ENCODE measurements at regions not wholly inside any gene's neighbourhood (a gene's known extent, or its start where the extent isn't known, plus 50 kb on each side); places are given as distances from the start of the nearest gene placed in this dataset.
"Not testable (repeated sequence)": the region's sequence is repeated elsewhere in the genome, so short reads cannot be mapped to it uniquely, and the experiment has no call there.

DNA sequence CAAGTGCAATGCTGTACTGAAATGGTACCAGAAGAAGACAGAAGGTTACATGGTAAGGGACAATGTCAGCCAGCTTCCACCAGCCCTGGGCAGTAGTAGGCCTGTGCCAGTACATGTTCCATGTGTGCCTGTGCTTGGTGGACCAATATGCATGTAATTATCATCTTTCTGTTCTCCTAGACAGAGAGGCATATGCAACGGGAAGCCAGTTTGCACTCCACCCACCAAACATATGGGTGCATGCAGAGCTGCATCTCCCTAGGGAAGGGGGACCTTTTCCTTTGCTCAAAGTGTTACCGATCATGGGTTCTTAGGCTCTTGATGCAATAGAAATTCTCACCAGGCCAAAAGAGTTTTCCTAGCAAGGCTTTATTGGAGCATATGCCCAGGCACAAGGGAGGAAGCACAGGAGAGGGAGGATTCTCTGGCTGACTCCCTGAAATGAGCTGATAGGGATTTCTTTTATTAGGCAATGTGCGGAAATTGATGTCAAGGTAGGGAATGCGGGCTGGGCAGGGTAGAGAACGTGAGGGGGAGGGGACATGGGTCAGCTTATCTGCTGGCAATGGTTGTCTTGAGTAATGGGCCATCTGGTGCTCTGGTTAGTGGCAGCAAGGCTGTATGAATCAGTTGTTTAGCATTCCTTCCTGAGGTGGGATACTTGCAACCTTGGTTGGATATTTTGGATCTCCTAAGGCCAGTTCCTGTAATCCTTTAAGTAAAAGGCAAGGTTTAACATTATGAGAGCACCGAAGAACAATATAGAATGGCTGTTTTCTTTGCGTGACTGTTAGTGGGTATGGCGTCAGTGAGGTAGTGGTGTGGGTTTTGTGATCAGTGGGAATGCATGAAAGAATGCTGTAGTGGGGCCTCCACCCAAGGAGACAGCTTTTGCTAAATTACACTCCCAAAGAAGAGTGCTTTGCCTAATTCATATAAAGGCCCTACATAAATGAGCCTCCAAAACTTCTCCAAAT is 102.5 kb downstream of the CDRT15L2 start:
- DNase-seq (ENCODE audit: low spot score): not testable (repeated sequence)

DNA sequence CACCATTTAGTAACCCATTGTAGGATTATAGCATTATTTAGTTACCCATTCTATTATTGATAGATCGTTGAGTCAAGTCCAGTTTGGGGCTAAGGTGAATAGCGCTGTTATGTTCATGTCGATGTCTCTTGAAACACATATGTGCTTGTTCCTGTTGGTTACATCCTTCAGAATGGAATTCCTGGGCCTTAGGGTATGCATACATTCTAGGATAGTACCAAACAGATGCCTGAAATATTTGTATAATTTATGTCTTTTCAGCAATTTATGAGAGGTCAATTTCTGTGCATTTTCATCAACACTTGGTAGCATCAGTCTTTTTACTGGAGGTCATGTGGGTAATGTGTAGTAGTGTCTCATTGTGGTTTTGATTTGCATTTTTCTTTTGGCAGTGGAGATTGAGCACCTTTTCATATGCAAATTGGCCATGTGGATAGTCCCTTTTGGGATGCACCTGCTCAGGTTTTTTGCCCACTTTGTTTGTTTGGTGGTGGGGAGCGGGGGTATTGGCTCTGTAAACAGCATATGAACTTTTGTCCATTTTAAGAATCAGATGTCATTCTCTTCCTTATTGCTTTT is 104.2 kb downstream of the CDRT15L2 start:
- not testable (repeated sequence) for DNase-seq (ENCODE audit: low spot score)

DNA sequence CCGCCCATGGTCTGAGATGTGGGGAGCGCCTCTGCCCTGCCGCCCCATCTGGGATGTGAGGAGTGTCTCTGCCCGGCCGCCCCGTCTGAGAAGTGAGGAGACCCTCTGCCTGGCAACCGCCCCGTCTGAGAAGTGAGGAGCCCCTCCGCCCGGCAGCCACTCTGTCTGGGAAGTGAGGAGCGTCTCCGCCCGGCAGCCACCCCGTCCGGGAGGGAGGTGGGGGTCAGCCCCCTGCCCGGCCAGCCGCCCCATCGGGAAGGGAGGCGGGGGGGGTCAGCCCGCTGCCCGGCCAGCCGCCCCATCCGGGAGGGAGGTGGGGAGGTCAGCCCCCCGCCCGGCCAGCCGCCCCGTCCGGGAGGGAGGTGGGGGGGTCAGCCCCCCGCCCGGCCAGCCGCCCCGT is 105.5 kb downstream of the CDRT15L2 start:
- DNase-seq (ENCODE audit: low spot score): not testable (repeated sequence)

DNA sequence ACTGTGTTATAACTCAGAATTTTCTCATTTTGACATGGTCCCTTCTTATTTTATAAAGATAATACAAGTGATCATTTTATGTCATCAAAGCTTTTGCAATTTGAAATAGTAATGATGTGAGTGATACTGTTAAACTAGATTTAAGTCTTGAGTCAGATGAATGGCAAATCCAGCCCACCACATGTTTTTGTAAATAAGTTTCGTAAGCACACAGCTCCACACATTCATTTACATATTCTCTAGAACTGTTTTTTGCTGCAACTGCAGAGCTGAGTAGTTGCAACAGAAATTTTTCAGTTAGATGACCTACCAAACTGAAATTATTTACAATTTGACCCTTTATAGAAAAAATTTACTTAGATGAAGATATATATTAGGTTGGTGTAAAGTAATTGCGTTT is 108.1 kb downstream of the CDRT15L2 start:
- DNase-seq (ENCODE audit: low spot score): not testable (repeated sequence)

DNA sequence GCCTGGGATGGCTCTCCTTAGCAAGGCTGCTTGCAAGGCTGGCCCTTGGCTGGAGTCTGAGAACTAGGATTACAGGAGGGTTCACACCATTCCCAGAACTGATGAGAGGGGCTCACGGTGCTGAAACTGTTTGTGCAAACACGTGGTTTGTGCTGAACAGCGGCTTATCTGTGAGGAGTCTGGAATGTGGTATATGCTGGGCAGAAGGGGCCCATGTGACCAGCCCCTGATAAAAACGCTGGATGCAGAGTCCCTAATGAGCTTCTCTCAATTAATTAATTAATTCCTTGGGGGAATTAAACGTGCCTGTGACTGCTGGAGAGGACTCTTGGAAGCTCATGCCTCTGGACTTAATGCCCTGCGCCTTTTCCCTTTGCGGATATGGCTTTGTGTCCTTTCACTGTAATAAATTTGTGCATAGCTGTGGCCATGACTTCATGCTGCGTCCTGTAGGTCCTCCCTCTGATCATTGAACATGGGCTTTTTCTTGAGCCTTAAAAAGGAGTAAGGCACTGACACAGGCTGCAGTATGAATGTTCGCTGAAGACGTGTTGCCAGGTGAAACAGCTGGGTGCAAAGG is 109.7 kb downstream of the CDRT15L2 start:
- not testable (repeated sequence) for DNase-seq (ENCODE audit: low spot score)

DNA sequence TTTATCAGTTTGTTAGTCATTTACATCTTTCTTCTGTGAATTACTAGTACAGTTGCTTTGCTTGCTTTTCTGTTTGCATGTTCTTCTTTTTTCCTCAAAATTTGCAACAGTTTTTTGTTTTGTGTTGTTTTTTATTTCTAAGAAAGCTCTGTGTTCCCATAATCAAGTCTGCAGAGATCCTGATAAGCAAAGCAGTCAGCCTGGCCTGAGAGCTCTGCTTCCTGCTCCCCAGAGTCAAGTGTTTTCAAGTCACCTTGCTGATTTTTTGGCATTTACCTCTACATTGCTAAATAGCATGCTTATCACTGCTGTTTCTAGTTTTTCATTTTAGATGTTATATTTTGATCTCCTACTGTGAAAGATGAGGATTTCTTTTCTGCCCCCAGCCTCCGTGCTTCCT is 113.2 kb downstream of the CDRT15L2 start:
- not testable (repeated sequence) for DNase-seq (ENCODE audit: low spot score)

DNA sequence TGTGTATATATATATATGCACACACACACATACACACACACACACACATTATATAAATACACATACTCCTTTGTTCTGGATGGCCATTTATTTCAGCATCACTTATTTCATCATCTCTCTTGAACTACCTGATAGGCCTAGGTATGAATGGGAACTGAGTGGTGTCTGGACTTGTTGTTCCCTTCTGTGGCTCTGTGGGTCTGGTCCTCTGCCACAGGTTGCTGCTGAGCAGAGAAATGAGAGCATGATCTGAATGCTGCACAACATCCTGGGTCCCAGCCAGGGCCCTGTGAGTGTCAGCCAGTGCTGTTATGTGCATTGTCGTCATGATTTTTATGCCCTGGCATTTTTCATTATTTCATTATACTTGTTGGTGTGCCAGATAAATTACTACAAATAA is 116.3 kb downstream of the CDRT15L2 start:
- not testable (repeated sequence) for DNase-seq (ENCODE audit: low spot score)

DNA sequence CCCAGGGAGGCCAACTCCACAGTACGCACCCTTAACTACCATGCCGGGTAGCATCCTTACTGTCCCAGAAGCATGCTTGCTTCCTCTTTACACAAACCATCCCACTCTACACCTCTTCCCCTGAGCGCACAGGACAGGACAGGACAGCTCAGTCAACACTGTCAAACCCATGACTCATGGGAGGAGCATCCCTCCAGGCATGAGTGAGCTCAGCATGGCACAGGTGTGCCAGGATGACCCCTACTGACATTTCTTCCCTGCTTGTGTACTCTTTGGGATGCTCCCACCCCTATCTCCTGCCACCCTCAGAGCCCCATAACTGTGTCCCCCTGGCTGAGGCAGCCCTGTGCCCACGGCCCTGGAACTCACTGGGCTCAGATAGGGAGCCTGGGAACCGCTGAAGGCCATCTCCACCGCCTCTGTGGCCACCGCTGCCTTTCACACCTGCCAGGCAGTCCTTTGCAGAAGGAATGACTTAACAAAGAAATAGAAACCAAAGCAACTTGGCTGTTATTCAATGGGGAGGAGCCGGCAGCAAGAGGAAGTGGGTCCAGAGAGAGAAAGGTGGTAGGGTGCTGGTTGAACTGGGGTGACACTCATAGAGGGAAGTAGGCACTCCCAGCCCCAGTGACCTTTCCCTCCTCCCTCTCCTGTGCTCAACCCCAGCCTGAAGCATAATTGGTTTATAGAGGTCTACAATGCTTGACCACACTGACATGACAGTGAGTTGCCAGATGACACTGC is 119.1 kb downstream of the CDRT15L2 start:
- DNase-seq (ENCODE audit: low spot score): not testable (repeated sequence)

DNA sequence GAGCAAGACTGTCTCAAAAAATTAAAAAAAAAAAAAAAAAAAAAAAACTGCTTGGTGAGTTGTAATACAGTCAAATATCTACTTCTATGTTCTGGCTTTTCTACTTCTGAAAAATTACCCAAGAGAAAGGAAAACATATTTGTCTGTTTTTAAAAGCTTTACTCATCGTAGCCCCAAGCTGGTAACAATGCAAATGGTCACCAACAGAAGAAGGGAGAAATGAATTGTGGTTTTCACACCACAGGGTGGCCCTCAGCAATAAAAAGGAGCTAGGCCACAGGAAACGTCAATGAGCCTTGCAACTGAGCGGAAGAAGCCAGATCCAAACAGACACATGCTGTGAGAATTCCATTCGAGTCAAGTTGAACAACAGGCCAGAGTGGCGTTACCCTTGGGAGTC is 121.0 kb downstream of the CDRT15L2 start:
- DNase-seq (ENCODE audit: low spot score): not testable (repeated sequence)

DNA sequence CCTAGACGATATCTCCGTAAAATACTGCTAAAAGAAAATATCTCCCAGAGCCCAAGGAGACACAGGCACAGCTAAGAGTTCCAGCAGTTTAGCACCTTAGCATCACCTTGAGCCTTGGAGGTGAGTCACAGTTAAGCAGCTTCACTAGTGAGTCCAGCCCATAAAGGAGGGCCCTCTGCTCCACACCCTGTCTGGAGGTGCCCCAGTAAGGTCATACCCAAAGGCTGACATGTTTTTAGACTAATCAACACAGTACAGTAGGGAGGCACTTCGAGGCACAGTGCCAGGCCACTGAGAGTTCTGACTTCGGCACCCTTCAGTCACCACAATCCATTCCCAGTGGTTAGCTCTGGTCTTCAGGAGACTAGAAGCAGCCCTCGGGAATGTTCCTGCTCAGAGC is 121.8 kb downstream of the CDRT15L2 start:
- DNase-seq (ENCODE audit: low spot score): not testable (repeated sequence)

DNA sequence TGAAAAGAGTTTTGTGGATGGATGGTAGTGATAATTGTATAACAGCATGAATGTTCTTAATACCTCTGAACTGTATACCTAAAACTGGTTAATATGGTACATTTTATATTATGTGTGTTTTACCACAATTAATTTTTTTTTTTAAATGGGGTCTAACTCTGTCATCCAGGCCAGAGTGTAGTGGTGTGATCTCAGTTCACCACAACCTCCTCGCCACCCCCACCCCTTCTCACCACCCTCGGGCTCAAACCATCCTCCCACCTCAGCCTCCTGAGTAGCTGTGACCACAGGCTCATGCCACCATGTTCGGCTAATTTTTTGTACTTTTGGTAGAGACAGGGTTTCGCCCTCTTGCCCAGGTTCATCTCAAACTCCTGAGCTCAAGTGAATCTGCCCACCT is 123.2 kb downstream of the CDRT15L2 start:
- DNase-seq (ENCODE audit: low spot score): no peak

DNA sequence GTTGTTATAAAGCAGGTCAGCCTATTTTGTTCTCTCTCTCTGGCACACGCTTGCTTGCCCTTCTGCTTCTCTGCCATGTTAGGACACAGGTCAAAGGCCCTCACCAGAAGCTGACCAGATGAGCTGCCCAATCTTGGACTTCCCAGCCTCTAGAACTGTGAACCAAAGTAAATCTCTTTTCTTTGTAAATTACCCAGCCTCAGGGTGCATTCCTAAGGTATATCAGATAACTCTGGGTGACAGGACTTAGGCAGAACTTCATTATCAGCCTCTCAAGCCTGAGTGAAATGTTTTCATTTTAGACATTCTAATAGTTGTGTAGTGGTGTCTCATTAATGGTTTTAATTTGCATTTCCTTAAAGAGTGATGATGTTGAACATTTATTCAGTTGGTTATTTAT is 124.3 kb downstream of the CDRT15L2 start:
- DNase-seq (ENCODE audit: low spot score): no peak

DNA sequence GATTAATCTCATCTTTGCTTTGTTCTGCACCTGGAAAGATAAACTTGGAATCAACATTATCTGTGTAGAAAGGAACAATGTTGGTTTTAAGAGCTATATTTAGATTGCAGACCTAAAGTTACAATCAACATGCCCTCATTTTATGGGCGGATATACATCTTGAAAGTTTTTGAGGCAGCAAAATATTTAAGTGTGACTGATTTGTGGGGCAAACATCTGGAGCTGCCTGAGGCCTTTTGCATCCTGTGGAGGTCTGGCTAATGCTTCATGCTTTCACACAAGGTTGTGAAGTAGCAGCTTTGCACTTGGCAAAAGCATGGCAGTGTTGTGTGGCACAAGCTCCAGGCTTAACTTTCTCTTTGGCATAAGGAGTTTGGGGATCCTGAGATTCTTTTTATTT is 125.7 kb downstream of the CDRT15L2 start:
- not testable (repeated sequence) for DNase-seq (ENCODE audit: low spot score)

DNA sequence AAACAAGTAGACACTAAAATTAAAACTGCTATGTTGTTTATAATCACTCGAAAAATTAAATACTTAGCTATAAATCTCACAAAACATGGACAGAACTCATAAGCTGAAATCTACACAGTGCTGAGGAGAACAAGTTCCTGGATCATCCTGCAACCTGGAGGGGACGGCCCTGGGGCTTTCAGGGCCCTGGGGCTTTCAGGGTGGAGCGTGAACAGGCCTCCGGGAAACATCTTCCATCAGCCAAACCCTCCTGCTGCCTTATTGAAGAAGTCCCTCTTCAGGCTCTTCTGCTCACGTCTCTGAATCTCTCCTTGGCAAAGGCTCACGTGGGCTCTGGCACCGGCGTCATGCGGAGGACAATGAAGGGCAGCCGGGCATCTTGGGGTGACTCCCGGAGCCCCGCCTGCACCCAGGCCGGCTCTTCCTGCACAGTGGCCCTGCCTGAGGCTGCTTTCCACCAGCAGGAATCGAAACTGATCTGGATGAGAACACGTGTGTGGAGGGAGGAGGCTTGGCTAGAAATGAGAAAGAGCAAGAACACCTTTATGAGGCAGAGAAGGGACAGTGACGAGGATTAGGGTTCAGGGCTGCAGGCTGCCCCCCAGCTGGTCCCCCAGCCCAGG is 127.3 kb downstream of the CDRT15L2 start:
- DNase-seq (ENCODE audit: low spot score): no peak

DNA sequence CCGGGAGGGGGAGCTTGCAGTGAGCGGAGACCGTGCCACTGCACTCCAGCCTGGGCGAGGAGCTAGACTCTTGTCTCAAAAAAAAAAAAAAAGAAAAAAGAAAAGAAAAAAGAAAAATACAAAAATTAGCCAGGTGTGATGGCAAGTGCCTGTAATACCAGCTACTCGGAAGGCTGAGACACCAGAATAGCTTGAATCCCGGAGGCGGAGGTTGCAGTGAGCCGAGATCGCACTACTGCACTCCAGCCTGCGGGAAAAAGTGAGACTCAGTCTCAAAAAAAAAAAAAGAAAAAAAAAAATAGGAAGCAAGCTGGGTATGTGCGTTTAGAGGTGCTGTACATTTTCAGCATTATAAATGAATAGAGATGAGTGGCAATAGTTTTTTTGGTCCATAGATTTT is 129.3 kb downstream of the CDRT15L2 start:
- DNase-seq (ENCODE audit: low spot score): not testable (repeated sequence)

DNA sequence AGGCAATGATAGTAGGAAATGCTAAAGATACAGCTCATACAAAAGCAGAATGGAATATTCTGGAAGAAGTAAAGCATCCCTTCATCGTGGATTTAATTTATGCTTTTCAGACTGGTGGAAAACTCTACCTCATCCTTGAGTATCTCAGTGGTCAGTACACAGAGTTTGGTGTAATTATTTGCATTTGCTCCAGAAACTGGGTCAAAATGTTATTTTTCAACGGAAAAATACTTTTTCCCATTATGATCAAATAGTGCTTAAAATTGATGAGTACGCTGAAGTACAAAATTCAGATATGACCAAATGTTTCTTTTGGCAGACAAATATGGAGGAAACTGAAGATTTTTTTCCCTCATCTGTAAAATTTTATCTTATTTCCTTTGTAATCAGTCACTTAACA is 137.0 kb downstream of the CDRT15L2 start:
- DNase-seq (ENCODE audit: low spot score): not testable (repeated sequence)

DNA sequence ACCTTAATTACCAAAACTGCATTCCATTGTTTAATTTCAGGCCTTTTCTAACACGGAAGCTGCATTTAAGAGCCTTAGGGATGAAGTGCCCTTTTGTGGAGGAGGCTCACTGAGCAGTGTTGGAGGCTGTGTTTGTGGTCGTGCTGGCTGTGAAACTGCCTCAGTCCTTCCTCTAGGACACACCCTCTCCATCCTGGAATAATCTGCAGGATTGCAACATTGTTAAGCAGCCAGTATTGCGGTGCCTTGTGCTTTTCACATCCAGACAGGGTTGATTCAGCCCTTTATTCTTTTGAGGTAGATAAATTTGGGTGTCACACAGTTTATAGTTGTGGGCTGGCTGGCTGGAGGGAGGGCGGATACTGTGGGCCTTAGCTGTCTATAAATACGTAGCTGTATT is 141.6 kb downstream of the CDRT15L2 start:
- DNase-seq (ENCODE audit: low spot score): peak; percentile 7

DNA sequence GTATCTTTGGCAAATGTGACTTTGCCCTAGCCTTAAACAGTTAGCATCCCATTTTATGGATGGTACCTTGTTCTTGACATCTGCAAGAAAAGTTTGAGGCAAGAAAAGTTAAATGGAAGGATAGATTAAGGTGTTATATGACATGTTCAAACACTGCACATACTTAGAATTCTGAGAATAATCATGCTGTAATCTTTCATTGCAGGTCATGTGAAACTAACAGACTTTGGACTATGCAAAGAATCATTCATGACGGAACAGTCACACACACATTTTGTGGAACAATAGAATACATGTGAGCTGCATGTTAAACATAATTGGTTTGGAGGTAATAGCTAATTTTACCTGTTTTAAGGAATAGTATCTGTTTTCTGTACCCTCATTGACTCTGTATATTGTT is 144.9 kb downstream of the CDRT15L2 start:
- DNase-seq (ENCODE audit: low spot score): not testable (repeated sequence)

DNA sequence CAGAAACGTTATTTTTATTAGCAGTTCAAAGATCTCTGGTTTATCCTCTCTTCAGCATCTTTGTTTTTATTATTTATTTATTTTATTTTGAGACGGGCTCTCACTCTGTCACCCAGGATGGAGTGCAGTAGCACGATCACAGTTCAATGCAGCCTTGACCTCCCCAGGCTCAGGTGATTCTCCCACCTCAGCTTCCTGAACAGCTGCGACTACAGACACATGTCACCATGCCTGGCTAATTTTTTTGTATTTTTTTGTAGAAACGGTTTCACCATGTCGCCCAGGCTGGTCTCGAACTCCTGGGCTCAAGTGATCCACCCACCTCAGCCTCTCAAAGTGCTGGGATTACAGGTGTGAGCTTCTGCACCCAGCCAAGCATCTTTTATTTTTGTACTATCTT is 147.7 kb downstream of the CDRT15L2 start:
- not testable (repeated sequence) for DNase-seq (ENCODE audit: low spot score)

DNA sequence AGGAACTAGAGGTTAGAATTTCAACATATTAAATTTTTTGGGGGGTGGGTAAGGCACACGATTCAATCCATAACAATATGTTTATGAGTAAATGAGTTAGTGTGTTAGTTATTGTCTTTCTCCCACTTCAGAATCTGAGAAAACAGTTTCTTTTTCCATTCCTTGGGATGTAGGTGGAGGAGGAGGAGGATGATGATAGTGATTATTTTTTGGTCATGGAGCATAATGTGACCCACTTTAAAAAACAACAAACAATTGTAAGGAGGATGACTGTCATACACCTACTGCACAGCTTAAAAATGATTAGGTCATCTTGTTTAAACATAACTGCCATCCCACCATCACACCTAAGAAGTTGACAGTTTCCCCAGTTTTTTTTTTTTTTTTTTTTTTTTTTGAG is 148.7 kb downstream of the CDRT15L2 start:
- DNase-seq (ENCODE audit: low spot score): no peak

DNA sequence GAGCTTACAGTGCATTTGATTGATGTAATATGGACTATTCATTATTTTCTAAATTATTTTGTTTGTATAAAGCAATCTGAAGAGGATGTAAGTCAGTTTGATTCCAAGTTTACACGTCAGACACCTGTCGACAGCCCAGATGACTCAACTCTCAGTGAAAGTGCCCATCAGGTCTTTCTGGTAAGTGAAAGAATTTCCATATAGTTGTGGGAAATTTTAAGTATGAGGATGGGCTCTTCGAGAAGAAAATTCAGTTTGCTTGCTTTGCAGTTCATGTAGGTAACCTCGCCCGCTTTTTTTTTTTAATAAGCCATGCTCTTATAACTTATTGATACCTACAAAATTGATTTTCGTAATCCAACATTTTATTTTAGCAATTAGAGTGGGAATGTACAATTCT is 151.6 kb downstream of the CDRT15L2 start:
- DNase-seq (ENCODE audit: low spot score): not testable (repeated sequence)

DNA sequence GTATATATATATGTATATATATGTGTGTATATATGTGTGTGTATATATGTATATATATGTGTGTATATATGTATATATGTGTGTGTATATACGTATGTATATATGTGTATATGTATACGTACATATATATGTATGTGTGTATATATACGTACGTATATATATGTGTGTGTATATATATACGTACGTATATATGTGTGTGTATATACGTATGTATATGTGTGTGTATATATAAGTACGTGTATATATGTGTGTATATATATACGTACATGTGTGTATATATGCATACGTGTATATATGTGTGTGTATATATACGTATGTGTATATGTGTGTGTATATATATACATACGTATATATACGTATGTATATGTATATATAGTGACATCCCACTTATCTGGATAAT is 154.4 kb downstream of the CDRT15L2 start:
- DNase-seq (ENCODE audit: low spot score): no peak
